Stimulated activated naive CD8-positive, alpha-beta T cell treated with anti-CD3 and anti-CD28 coated beads, Interleukin-15, Interleukin-2, amounts not matched to agents 100 U/mL and 50 U/mL, for 24 hours (primary cell): ENCODE measurements at regions not wholly inside any gene's neighbourhood (a gene's known extent, or its start where the extent isn't known, plus 50 kb on each side); places are given as distances from the start of the nearest gene placed in this dataset.

ENCODE experiments used
- ATAC-seq: fragments of 150-1000 bp; cut with Tn5 transposase; one replicate; pipeline ENCODE4 v1.10.0; 2021
- DNase-seq: peaks from one replicate; pipeline ENCODE4 v3.0.0; 2021

- ATAC-seq = no peak
- no peak for DNase-seq
Measured at GRCh38 chr5:91283899-91284298, 99.2 kb downstream of the ARRDC3 start.

GRCh38 chr5:91283326-91283725 is 99.8 kb downstream of the ARRDC3 start:
- no peak for ATAC-seq

GRCh38 chr5:91282210-91282609 is 100.9 kb downstream of the ARRDC3 start:
- DNase-seq (no peak), ATAC-seq (no peak)

More at GRCh38 chr5:91283326-91283725, 99.8 kb downstream of the ARRDC3 start:
- DNase-seq = no peak

- DNase-seq = no peak
- ATAC-seq = no peak
Measured at GRCh38 chr5:91281401-91281800, 101.7 kb downstream of the ARRDC3 start.

- DNase-seq (peak; percentile 95), ATAC-seq (peak; percentile 89)
Measured at GRCh38 chr5:91280362-91281269, 102.5 kb downstream of the ARRDC3 start.

- DNase-seq (no peak), ATAC-seq (no peak)
Measured at GRCh38 chr5:91277840-91278239, 105.3 kb downstream of the ARRDC3 start.

- no peak for DNase-seq
- ATAC-seq = no peak
Measured at GRCh38 chr5:91277093-91277626, 106.0 kb downstream of the ARRDC3 start.

GRCh38 chr5:91272858-91273257 is 110.3 kb downstream of the ARRDC3 start:
- ATAC-seq (peak; percentile 65), DNase-seq (no peak)

- ATAC-seq (no peak), DNase-seq (no peak)
Measured at GRCh38 chr5:91271999-91272398, 111.1 kb downstream of the ARRDC3 start.

- no peak for DNase-seq
- ATAC-seq = no peak
Measured at GRCh38 chr5:91269198-91269597, 113.9 kb downstream of the ARRDC3 start.

GRCh38 chr5:91266184-91266705 is 116.9 kb downstream of the ARRDC3 start:
- no peak for DNase-seq
- peak; percentile 81 for ATAC-seq

- ATAC-seq (no peak), DNase-seq (no peak)
Measured at GRCh38 chr5:91264311-91265051, 118.6 kb downstream of the ARRDC3 start.

GRCh38 chr5:91263898-91264297 is 119.2 kb downstream of the ARRDC3 start:
- DNase-seq (no peak), ATAC-seq (no peak)

- ATAC-seq (no peak), DNase-seq (no peak)
Measured at GRCh38 chr5:91257301-91257700, 125.8 kb downstream of the ARRDC3 start.

- no peak for DNase-seq
- ATAC-seq = no peak
Measured at GRCh38 chr5:91256142-91256524, 127.0 kb downstream of the ARRDC3 start.

- ATAC-seq = no peak
- no peak for DNase-seq
Measured at GRCh38 chr5:91255396-91256141, 127.5 kb downstream of the ARRDC3 start.

- ATAC-seq = no peak
Measured at GRCh38 chr5:91252916-91253315, 130.2 kb downstream of the ARRDC3 start.

GRCh38 chr5:91245871-91246270 is 137.2 kb downstream of the ARRDC3 start:
- no peak for ATAC-seq
- no peak for DNase-seq

More at GRCh38 chr5:91252916-91253315, 130.2 kb downstream of the ARRDC3 start:
- DNase-seq = no peak

- ATAC-seq (no peak), DNase-seq (no peak)
Measured at GRCh38 chr5:91245074-91245452, 138.1 kb downstream of the ARRDC3 start.

- DNase-seq (no peak), ATAC-seq (no peak)
Measured at GRCh38 chr5:91244380-91245073, 138.6 kb downstream of the ARRDC3 start.

GRCh38 chr5:91243852-91244251 is 139.3 kb downstream of the ARRDC3 start:
- DNase-seq (no peak), ATAC-seq (no peak)
